ENCODE measurements at regions not wholly inside any gene's neighbourhood (a gene's known extent, or its start where the extent isn't known, plus 50 kb on each side); places are given as distances from the start of the nearest gene placed in this dataset.
A peak's percentile ranks its signal among the peaks of the same experiment; 100 is the strongest.

DNA sequence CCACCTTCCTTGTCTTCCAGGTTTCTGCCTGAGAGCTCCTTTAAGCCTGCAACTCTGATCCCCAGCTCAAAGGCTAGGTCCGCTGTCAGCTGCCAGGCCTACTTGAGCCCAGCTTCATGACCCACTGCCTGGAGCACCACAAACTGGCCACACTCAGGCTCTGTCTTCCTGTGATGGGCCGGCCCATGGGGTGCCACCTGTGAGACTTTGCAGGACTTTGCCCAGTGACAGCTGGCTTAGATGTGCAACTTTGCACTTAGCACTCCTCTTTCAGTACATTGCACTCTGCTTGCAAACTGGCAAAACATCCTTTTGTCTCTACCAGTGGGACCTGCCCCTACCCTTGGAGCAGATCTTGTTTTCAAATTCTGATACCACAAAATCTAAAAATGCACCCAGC is 311.5 kb upstream of the PDE4D start:
- TF ChIP-seq CTCF (IDR thresholded peaks at IDR 0.05) (no peak), ZFX (IDR thresholded peaks at IDR 0.05; ENCODE audit: borderline replicate concordance) (no peak)
- H3K27ac ChIP-seq: peak overlapping the region; percentile 66; the same call in 1 of the 2 replicates

DNA sequence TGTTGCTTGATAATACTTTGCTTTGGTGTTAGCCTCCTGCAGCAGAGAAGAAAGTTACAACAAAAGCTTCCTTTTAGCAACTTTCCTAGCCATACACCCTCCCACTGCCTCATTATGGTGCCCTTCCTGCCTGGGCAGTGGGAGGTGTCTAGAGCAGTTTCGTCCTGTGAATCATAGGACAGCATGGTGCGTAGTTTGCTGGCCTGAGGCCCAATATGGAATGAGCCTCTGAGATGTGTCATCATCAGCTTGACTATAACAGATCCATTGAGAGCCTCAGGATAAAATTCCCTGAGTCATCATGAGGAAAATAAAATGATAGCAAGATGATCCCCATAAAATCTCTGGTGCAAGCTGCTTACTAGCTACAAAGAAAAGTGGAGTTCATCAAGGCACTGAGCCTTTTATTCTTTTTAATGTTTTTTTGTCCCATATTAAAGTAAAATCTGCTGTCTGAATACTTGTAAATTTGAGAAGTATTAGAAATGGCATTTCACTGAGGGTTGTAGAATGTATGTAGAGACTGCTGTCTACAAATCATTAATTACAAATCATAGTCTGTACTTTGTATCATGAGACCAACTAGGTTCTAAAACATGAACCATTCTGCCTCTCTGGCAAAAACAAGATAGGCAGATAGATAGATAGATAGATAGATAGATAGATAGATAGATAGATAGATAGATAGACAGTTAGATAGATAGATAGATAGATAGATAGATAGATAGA is 303.0 kb upstream of the PDE4D start:
- TF ChIP-seq CTCF (IDR thresholded peaks at IDR 0.05) (no peak), ZFX (IDR thresholded peaks at IDR 0.05; ENCODE audit: borderline replicate concordance) (no peak)
- H3K27ac ChIP-seq: no peak overlapping the region

DNA sequence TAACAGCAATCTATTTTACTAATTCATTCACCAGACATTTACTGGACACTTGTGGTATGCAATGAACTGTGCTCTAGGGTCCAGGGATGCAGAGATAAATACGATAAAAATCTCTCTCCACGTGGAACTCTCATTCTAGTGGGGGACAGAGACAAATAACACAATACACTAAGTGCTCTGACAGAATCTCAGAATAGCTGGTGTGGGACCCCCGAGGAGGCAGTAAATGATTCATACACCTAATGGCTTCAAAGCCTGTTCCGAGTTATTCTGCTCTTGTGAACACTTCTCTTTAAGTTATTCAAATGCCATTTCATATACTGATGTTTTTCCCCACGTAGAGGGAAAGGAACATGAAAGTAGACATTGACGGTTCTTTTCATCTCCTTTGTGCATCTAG is 302.0 kb upstream of the PDE4D start:
- TF ChIP-seq ZFX (IDR thresholded peaks at IDR 0.05; ENCODE audit: borderline replicate concordance) (no peak), CTCF (IDR thresholded peaks at IDR 0.05) (no peak)
- H3K27ac ChIP-seq: no peak overlapping the region

DNA sequence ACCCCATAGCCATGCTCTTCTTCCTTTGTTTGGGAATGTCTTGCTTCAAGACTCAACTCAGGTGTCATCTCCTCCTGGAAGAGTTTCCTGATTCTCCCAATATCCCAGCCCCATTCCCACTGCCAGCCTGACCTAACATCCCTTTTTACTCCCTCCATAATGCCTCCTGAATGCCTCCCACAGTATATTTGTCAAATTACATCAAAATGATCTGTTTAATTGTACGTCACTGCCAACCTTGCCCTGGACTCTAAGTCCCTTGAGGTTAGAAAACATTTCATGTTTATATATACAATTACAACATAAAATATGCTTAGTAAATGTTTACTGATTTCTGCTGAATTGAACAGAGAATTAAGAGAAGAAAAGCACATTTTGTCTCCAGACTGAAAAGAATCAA is 301.6 kb upstream of the PDE4D start:
- no peak overlapping the region for H3K27ac ChIP-seq
- TF ChIP-seq CTCF (IDR thresholded peaks at IDR 0.05) (no peak), ZFX (IDR thresholded peaks at IDR 0.05; ENCODE audit: borderline replicate concordance) (no peak)

DNA sequence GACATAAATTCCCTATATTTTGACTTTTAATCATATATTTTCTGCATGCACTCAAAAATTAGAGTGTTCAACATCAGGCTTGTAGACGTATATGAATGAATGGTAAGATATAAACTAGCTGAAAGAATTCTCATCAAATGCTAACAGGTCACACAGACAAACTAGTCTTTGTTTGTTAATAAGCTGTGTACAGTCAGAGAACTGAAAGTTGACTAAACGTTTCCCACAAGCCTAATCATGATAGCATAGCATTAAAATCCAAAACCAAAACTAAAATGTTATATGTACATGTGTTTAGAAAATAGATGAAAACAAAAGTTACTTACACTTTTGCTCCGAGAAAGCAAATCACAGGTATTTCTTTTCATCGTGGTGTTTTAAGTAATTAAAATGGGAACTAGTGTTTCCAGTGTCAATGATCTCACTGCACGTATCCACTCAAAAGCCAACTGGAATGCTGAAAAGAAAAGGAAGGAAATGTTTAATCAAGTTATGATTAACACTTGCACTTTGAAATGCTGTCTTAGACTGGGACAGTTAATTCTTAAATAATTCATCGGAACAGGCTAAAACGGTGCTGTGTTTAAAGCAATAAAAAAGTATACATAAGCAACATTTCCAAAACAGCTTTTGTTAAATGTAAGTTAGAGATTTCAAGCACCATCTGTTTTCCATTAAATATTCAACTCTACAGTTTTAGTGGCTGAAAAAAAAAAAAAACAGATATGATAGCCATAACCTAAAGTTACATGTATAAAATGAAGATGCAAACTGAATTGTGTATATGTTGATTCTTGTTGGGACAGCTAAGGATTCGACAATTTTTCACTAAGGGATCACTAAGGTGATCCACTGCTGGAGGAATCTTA is 291.9 kb upstream of the PDE4D start:
- no peak for TF ChIP-seq ZFX (IDR thresholded peaks at IDR 0.05; ENCODE audit: borderline replicate concordance)
- no peak for TF ChIP-seq CTCF (IDR thresholded peaks at IDR 0.05)
- H3K27ac ChIP-seq: no peak overlapping the region

DNA sequence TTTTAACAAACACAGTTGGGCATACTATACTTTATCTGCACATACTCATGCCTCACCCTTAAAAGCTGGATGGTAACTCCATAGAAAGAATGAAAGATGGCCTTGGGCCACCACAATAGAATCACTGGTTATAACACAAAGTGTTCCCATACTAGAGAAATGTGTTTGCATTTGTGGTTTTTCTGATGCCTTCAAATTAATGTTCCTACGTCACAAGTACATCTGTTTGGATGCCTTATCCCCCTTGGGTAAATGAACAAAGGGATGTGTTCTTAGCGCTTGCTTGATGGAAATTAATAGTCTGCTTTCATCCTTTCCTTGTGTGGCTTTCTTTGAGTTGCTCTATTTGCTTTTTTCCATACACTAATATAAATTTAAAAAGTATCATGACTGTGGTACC is 291.1 kb upstream of the PDE4D start:
- peak overlapping the region; percentile 25 for H3K27ac ChIP-seq
- TF ChIP-seq ZFX (IDR thresholded peaks at IDR 0.05; ENCODE audit: borderline replicate concordance): no peak
- TF ChIP-seq CTCF (IDR thresholded peaks at IDR 0.05): no peak

DNA sequence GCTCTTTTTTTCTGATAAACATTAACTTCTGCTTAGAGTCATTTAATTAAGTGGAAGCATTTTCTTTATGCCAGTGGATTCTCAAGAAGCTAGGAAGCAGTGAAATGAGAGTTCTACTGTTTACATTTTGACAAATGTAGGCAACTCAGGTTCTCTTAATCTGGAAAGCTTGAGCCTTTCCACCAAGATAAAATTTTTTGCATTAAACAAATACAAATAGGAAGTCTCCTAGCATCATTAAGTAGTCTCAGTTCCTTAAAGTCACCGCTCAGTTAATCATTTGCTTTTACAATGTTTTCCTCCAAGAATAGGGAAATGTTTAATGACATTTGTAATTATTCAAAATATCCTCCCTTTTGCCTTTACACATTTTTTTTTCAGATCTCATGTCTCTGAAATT is 290.4 kb upstream of the PDE4D start:
- peak overlapping the region; percentile 25 for H3K27ac ChIP-seq
- TF ChIP-seq ZFX (IDR thresholded peaks at IDR 0.05; ENCODE audit: borderline replicate concordance) (no peak), CTCF (IDR thresholded peaks at IDR 0.05) (no peak)
